ENCODE measurements at regions not wholly inside any gene's neighbourhood (a gene's known extent, or its start where the extent isn't known, plus 50 kb on each side); places are given as distances from the start of the nearest gene placed in this dataset.

DNA sequence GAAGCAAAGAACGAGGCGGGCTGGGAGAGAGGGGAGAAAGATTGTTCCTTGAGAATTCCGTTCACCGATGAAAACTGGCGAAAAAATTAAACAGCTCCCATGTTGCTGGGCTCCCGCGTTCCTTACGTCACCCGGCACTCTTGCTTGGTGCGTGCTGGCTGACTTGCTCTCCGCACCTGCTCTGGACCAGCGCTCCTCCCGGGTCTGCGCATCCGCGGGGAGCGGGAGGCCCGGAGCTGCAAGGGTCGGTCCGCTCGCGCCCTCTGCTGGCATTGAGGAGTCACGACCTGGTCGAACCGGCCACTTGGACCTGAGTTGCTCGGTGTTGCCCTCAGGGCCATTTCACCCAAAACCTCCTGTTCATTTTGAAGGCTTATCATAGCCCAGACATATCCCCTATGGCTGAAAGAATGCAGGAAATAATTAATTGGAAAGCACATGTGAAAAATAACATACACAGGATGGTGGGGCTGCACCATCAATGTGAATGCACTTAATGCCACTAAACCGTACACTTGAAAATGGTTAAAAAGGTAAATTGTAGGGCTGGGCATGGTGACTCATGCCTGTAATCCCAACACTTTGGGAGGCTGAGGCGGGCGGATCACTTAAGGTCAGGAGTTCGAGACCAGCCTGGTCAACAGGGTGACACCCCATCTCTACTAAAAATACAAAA lies 98.9 kb upstream of the BACE2 start:
- peak; percentile 77 to 95 (median 90) for TF ChIP-seq CTCF (IDR thresholded peaks at IDR 0.05)
- no peak for TF ChIP-seq POLR2A (IDR thresholded peaks at IDR 0.05)
